Smooth muscle cell (in vitro differentiated cells): ENCODE measurements at regions not wholly inside any gene's neighbourhood (a gene's known extent, or its start where the extent isn't known, plus 50 kb on each side); places are given as distances from the start of the nearest gene placed in this dataset.

Experiments
- DNase-seq: peaks from one replicate; lab custom pipeline; 2025; ENCODE audit not compliant: unreplicated experiment; lab: John Stamatoyannopoulos, UW
- H2AFZ ChIP-seq: fragments of 200-600 bp; sonication (generic); 2 replicates; pipeline ENCODE4 v1.6.0; 2016; ENCODE audit warnings: antibody characterized with exemption, low read depth, mild to moderate bottlenecking
- H3F3A ChIP-seq: fragments of 200-600 bp; sonication (generic); 2 replicates; pipeline ENCODE4 v1.6.0; 2017; ENCODE audit warnings: antibody characterized with exemption, low read depth
- H3K27ac ChIP-seq: fragments of 200-600 bp; sonication (generic); 2 replicates; pipeline ENCODE4 v1.5.1; 2016; ENCODE audit warnings: low read depth, mild to moderate bottlenecking
- H3K27me3 ChIP-seq: fragments of 200-600 bp; sonication (generic); 2 replicates; pipeline ENCODE4 v1.6.1; 2016; ENCODE audit warnings: low read depth, mild to moderate bottlenecking
- H3K36me3 ChIP-seq: fragments of 200-600 bp; sonication (generic); 2 replicates; pipeline ENCODE4 v1.5.1; 2016; ENCODE audit warnings: low read depth
- H3K4me1 ChIP-seq: fragments of 200-600 bp; sonication (generic); 2 replicates; pipeline ENCODE4 v1.5.1; 2016; ENCODE audit warnings: low read depth
- H3K4me2 ChIP-seq: fragments of 200-600 bp; sonication (generic); 2 replicates; pipeline ENCODE4 v1.6.0; 2016; ENCODE audit warnings: mild to moderate bottlenecking
- H3K4me3 ChIP-seq: fragments of 200-600 bp; sonication (generic); 2 replicates; pipeline ENCODE4 v1.5.1; 2016; ENCODE audit warnings: mild to moderate bottlenecking
- H3K79me2 ChIP-seq: fragments of 200-600 bp; sonication (generic); 2 replicates; pipeline ENCODE4 v1.6.0; 2016; ENCODE audit warnings: low read depth, mild to moderate bottlenecking
- H3K9ac ChIP-seq: fragments of 200-600 bp; sonication (generic); 2 replicates; pipeline ENCODE4 v1.6.0; 2016; ENCODE audit warnings: low read depth
- H3K9me3 ChIP-seq: fragments of 200-600 bp; sonication (generic); replicated peaks from 2 replicates; pipeline ENCODE4 v1.5.1; 2016; ENCODE audit warnings: low read depth
- H4K20me1 ChIP-seq: fragments of 200-600 bp; sonication (generic); 2 replicates; pipeline ENCODE4 v1.6.0; 2016; ENCODE audit warnings: low read depth
- CTCF ChIP-seq: fragments of 200-600 bp; sonication (generic); IDR thresholded peaks from 2 replicates; pipeline ENCODE4 v1.5.1; 2017; ENCODE audit warnings: borderline replicate concordance, mild to moderate bottlenecking, antibody characterized with exemption; ENCODE audit not compliant: insufficient read depth, poor library complexity, severe bottlenecking
- WGBS: methylation state at CpG from one replicate; pipeline ENCODE4 v1.1.7; 2016; ENCODE audit warnings: low lambda C conversion rate; 5-methylcytosine and 5-hydroxymethylcytosine counted together

- DNase-seq = no peak
- Histone ChIP-seq H4K20me1 (no peaks in the 10 kb centered on the region), H3K79me2 (no peaks in the 10 kb centered on the region), H3F3A (no peaks in the 10 kb centered on the region), H3K4me3 (no peak overlapping the region), H3K4me1 (no peaks in the 10 kb centered on the region), H3K9ac (no peak overlapping the region), H3K36me3 (no peaks in the 10 kb centered on the region), H3K9me3 (peaks cover 10% of the 10 kb centered on the region), H3K27me3 (no peaks in the 10 kb centered on the region), H3K4me2 (no peak overlapping the region), H2AFZ (no peak overlapping the region), H3K27ac (no peak overlapping the region)
- 86% methylated on average over 4 of the region's 4 CpGs for WGBS
- TF ChIP-seq CTCF = no peak
Measured at GRCh38 chr18:78891185-78891762, 88.3 kb upstream of the SALL3 start.

GRCh38 chr18:78892177-78892576 lies 87.4 kb upstream of the SALL3 start:
- Histone ChIP-seq H3K27ac (no peak overlapping the region), H3K9ac (no peak overlapping the region), H3K4me1 (no peaks in the 10 kb centered on the region), H3K36me3 (no peaks in the 10 kb centered on the region), H3F3A (no peaks in the 10 kb centered on the region), H3K79me2 (no peaks in the 10 kb centered on the region), H4K20me1 (no peaks in the 10 kb centered on the region), H2AFZ (no peak overlapping the region), H3K27me3 (no peaks in the 10 kb centered on the region), H3K4me2 (no peak overlapping the region), H3K9me3 (peaks cover 10% of the 10 kb centered on the region), H3K4me3 (no peak overlapping the region)
- no peak for DNase-seq
- TF ChIP-seq CTCF = no peak
- WGBS = 91% methylated on average over 13 of the region's 13 CpGs

GRCh38 chr18:78892721-78893120 lies 86.9 kb upstream of the SALL3 start:
- Histone ChIP-seq H3F3A (no peaks in the 10 kb centered on the region), H3K27ac (no peak overlapping the region), H4K20me1 (no peaks in the 10 kb centered on the region), H3K4me3 (no peak overlapping the region), H3K79me2 (no peaks in the 10 kb centered on the region), H3K4me1 (no peaks in the 10 kb centered on the region), H3K4me2 (no peak overlapping the region), H2AFZ (no peak overlapping the region), H3K36me3 (no peaks in the 10 kb centered on the region), H3K27me3 (no peaks in the 10 kb centered on the region), H3K9ac (no peak overlapping the region), H3K9me3 (peaks cover 10% of the 10 kb centered on the region)
- TF ChIP-seq CTCF = no peak
- DNase-seq = no peak
- WGBS = 89% methylated on average over 5 of the region's 5 CpGs
